Thyroid gland (tissue), 4 donors: ENCODE measurements at regions not wholly inside any gene's neighbourhood (a gene's known extent, or its start where the extent isn't known, plus 50 kb on each side); places are given as distances from the start of the nearest gene placed in this dataset.

Experiments used
- CTCF ChIP-seq, 6 experiments: fragments of 200-600 bp in 3 of 6; fragments of 450-650 bp in 3 of 6; sonication (generic) in 3 of 6; IDR thresholded peaks; one replicate each; pipeline ENCODE4 v1.5.1; 2016 to 2019; ENCODE audit warnings: antibody characterized with exemption in 6 of 6, mild to moderate bottlenecking in 2 of 6, inconsistent platforms in 1 of 6, moderate library complexity in 1 of 6
- POLR2A ChIP-seq, 2 donors: fragments of 450-650 bp; IDR thresholded peaks; one replicate each; pipeline ENCODE4 v1.6.1; 2017; ENCODE audit warnings: antibody characterized with exemption in 2 of 2, mild to moderate bottlenecking in 2 of 2, moderate library complexity in 1 of 2

- TF ChIP-seq CTCF (IDR thresholded peaks at IDR 0.05) (no peak), POLR2A (IDR thresholded peaks at IDR 0.05) (no peak)
These were observed 426.8 kb downstream of the MAFB start for GRCh38 chr20:40262219-40262618.
